SK-N-SH (cell line): ENCODE measurements at regions not wholly inside any gene's neighbourhood (a gene's known extent, or its start where the extent isn't known, plus 50 kb on each side); places are given as distances from the start of the nearest gene placed in this dataset.
"Not testable (repeated sequence)": the region's sequence is repeated elsewhere in the genome, so short reads cannot be mapped to it uniquely, and the experiment has no call there.

Source experiments
- CTCF ChIA-PET: fragments of 300-600, 350-600 bp; formaldehyde crosslinking; extraction: SDS; loops from one replicate; lab custom pipeline; 2021; lab: Yijun Ruan, JAX
- POLR2A ChIA-PET: fragments of 350-600 bp; sonication (Branson Sonifier 250); formaldehyde crosslinking; extraction: SDS; loops from one replicate; lab custom pipeline; 2020; ENCODE audit warnings: antibody characterized with exemption, inconsistent platforms; lab: Yijun Ruan, JAX
- DNase-seq: peaks from one replicate; pipeline ENCODE4 v3.0.0; 2012
- H2AFZ ChIP-seq: fragments of 200-600 bp; sonication (generic); 2 replicates; pipeline ENCODE4 v1.8.1; 2016; ENCODE audit warnings: antibody characterized with exemption, mild to moderate bottlenecking, low read depth
- H3F3A ChIP-seq: fragments of 200-600 bp; sonication (generic); replicated peaks from 2 replicates; pipeline ENCODE3; 2016; ENCODE audit warnings: antibody characterized with exemption, mild to moderate bottlenecking; ENCODE audit not compliant: insufficient read depth
- H3K27ac ChIP-seq, 2 experiments: fragments of 200-500 bp in 1 of 2; fragments of 200-600 bp in 1 of 2; sonication (Bioruptor generic) in 1 of 2; sonication (generic), shearing (Covaris generic) in 1 of 2; 2 replicates each; pipeline versions ENCODE4 v1.5.1 to v1.6.1; 2014 to 2016; ENCODE audit warnings: low read depth in 2 of 2, inconsistent platforms in 1 of 2, low read length in 1 of 2, mild to moderate bottlenecking in 1 of 2, mixed read lengths in 1 of 2
- H3K27me3 ChIP-seq: fragments of 200-600 bp; sonication (generic), shearing (Covaris generic); 2 replicates; pipeline ENCODE4 v1.6.1; 2016; ENCODE audit warnings: mixed run types; ENCODE audit not compliant: insufficient read depth
- H3K36me3 ChIP-seq, 2 experiments: fragments of 200-500 bp in 1 of 2; fragments of 200-600 bp in 1 of 2; sonication (Bioruptor generic) in 1 of 2; sonication (generic) in 1 of 2; replicated peaks in 1 of 2; 2 replicates each; pipeline versions ENCODE3 to v1.5.1; 2014 to 2016; ENCODE audit warnings: low read length in 1 of 2, mild to moderate bottlenecking in 1 of 2; ENCODE audit not compliant: insufficient read depth in 2 of 2, control insufficient read depth in 1 of 2
- H3K4me1 ChIP-seq, 2 experiments: fragments of 200-500 bp in 1 of 2; fragments of 200-600 bp in 1 of 2; sonication (Bioruptor generic) in 1 of 2; sonication (generic), shearing (Covaris generic) in 1 of 2; 2 replicates each; pipeline versions ENCODE4 v1.5.1 to v1.6.1; 2014 to 2016; ENCODE audit warnings: low read depth in 1 of 2, low read length in 1 of 2, mixed run types in 1 of 2; ENCODE audit not compliant: insufficient read depth in 2 of 2, control insufficient read depth in 1 of 2
- H3K4me2 ChIP-seq: fragments of 200-600 bp; sonication (generic), shearing (Covaris generic); 2 replicates; pipeline ENCODE4 v1.6.1; 2017; ENCODE audit warnings: mixed run types
- H3K4me3 ChIP-seq, 2 experiments: fragments of 200-500 bp in 1 of 2; fragments of 200-600 bp in 1 of 2; sonication (Bioruptor generic) in 1 of 2; sonication (generic), shearing (Covaris generic) in 1 of 2; 2 replicates each; pipeline versions ENCODE4 v1.5.1 to v1.8.1; 2014 to 2016; ENCODE audit warnings: low read depth in 2 of 2, inconsistent platforms in 1 of 2, low read length in 1 of 2, mild to moderate bottlenecking in 1 of 2, mixed read lengths in 1 of 2, moderate library complexity in 1 of 2
- H3K79me2 ChIP-seq: fragments of 200-600 bp; sonication (generic); 2 replicates; pipeline ENCODE4 v1.8.1; 2017; ENCODE audit warnings: mild to moderate bottlenecking; ENCODE audit not compliant: insufficient read depth
- H3K9ac ChIP-seq: fragments of 200-600 bp; sonication (generic); 2 replicates; pipeline ENCODE4 v1.6.1; 2017; ENCODE audit warnings: mixed run types
- H3K9me2 ChIP-seq: fragments of 200-600 bp; sonication (generic); 2 replicates; pipeline ENCODE4 v1.6.1; 2017; ENCODE audit warnings: mixed run types
- H3K9me3 ChIP-seq: fragments of 200-600 bp; sonication (generic); 2 replicates; pipeline ENCODE4 v1.6.1; 2017; ENCODE audit warnings: mixed run types, mild to moderate bottlenecking, moderate library complexity
- H4K20me1 ChIP-seq: fragments of 200-600 bp; sonication (generic); 2 replicates; pipeline ENCODE4 v1.6.1; 2017; ENCODE audit warnings: mild to moderate bottlenecking, mixed run types; ENCODE audit not compliant: insufficient read depth
- EP300 ChIP-seq, 2 experiments: IDR thresholded peaks; 2 replicates each; pipeline versions ENCODE4 v1.4.0 to v1.6.1; 2012; ENCODE audit warnings: borderline replicate concordance in 1 of 2, low read depth in 1 of 2, low read length in 1 of 2
- FOSL2 ChIP-seq: IDR thresholded peaks from 2 replicates; pipeline ENCODE4 v1.4.0; 2012; ENCODE audit warnings: low read depth, mild to moderate bottlenecking, moderate library complexity, borderline replicate concordance
- FOXM1 ChIP-seq: IDR thresholded peaks from 2 replicates; pipeline ENCODE4 v1.4.0; 2012; ENCODE audit warnings: low read depth, mild to moderate bottlenecking
- IRF3 ChIP-seq: fragments of 150-350 bp; IDR thresholded peaks from 2 replicates; pipeline ENCODE4 v1.6.1; 2016; ENCODE audit warnings: mild to moderate bottlenecking, low read depth, low read length
- JUND ChIP-seq: IDR thresholded peaks from 2 replicates; pipeline ENCODE4 v1.4.0; 2012
- MEF2A ChIP-seq: IDR thresholded peaks from 2 replicates; pipeline ENCODE4 v1.4.0; 2012; ENCODE audit warnings: low read depth, borderline replicate concordance
- SIN3A ChIP-seq: IDR thresholded peaks from 2 replicates; pipeline ENCODE4 v1.6.1; 2012; ENCODE audit warnings: low read depth, mild to moderate bottlenecking, low read length, moderate library complexity, borderline replicate concordance
- TCF12 ChIP-seq: IDR thresholded peaks from 2 replicates; pipeline ENCODE4 v1.4.0; 2012
- WGBS: methylation state at CpG from one replicate; pipeline ENCODE4 v1.1.6; 2017; ENCODE audit warnings: low lambda C conversion rate; 5-methylcytosine and 5-hydroxymethylcytosine counted together
- TF ChIP-seq, protein P1 (sequence below): IDR thresholded peaks from 2 replicates; pipeline ENCODE4 v1.4.0; 2012; ENCODE audit warnings: low read depth
- TF ChIP-seq, protein P2 (sequence below): IDR thresholded peaks from 2 replicates; pipeline ENCODE4; 2012
- TF ChIP-seq, protein P3 (sequence below): fragments of 200-600 bp; sonication (generic); IDR thresholded peaks from 2 replicates; pipeline ENCODE4 v1.6.1; 2017; ENCODE audit warnings: antibody characterized with exemption, mild to moderate bottlenecking, moderate library complexity
- TF ChIP-seq, protein P4 (sequence below): IDR thresholded peaks from 2 replicates; pipeline ENCODE4 v1.4.0; 2012; ENCODE audit warnings: low read depth, borderline replicate concordance

DNA sequence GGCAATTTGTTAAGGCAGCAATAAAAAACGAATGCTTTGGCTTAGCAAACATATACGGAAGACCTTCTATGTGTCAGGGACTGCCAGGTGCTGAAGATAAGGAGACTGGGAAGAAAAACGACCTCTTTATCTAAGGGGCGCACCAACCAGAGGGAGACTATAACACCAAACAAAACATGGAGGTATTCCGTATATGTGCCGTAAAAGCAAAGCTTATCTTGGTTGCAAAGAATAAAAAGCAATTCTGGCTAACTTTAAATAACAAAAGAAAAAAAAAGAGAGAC lies 167.1 kb upstream of the KCNJ15 start:
- CTCF ChIA-PET, result no interaction called here

DNA sequence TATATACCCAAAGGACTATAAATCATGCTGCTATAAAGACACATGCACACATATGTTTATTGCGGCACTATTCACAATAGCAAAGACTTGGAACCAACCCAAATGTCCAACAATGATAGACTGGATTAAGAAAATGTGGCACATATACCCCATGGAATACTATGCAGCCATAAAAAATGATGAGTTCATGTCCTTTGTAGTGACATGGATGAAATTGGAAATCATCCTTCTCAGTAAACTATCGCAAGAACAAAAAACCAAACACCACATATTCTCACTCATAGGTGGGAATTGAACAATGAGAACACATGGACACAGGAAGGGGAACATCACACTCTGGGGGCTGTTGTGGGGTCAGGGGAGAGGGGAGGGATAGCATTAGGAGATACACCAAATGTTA lies 165.7 kb upstream of the KCNJ15 start:
- 25% methylated on average over 1 of the region's 2 CpGs for WGBS

More for the DNA sequence above, 167.1 kb upstream of the KCNJ15 start:
- Histone ChIP-seq H3F3A (no peaks in the 10 kb centered on the region), H3K9ac (no peak overlapping the region), H3K36me3 (no peaks in the 10 kb centered on the region), H3K79me2 (no peaks in the 10 kb centered on the region), H3K27me3 (no peaks in the 10 kb centered on the region), H3K9me2 (no peaks in the 10 kb centered on the region), H3K4me3 (no peak overlapping the region), H4K20me1 (no peaks in the 10 kb centered on the region), H3K9me3 (no peaks in the 10 kb centered on the region), H2AFZ (no peak overlapping the region), H3K27ac (no peak overlapping the region), H3K4me2 (no peak overlapping the region), H3K4me1 (no peaks in the 10 kb centered on the region)
- DNase-seq, result no peak
- POLR2A ChIA-PET, result no interaction called here
- TF ChIP-seq, protein P1, sequence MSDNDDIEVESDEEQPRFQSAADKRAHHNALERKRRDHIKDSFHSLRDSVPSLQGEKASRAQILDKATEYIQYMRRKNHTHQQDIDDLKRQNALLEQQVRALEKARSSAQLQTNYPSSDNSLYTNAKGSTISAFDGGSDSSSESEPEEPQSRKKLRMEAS, result no peak
- TF ChIP-seq, protein P2, sequence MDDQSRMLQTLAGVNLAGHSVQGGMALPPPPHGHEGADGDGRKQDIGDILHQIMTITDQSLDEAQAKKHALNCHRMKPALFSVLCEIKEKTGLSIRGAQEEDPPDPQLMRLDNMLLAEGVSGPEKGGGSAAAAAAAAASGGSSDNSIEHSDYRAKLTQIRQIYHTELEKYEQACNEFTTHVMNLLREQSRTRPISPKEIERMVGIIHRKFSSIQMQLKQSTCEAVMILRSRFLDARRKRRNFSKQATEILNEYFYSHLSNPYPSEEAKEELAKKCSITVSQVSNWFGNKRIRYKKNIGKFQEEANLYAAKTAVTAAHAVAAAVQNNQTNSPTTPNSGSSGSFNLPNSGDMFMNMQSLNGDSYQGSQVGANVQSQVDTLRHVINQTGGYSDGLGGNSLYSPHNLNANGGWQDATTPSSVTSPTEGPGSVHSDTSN, result no peak
- TF ChIP-seq JUND (no peak), FOSL2 (no peak), FOXM1 (no peak), SIN3A (no peak)
- TF ChIP-seq, protein P3, sequence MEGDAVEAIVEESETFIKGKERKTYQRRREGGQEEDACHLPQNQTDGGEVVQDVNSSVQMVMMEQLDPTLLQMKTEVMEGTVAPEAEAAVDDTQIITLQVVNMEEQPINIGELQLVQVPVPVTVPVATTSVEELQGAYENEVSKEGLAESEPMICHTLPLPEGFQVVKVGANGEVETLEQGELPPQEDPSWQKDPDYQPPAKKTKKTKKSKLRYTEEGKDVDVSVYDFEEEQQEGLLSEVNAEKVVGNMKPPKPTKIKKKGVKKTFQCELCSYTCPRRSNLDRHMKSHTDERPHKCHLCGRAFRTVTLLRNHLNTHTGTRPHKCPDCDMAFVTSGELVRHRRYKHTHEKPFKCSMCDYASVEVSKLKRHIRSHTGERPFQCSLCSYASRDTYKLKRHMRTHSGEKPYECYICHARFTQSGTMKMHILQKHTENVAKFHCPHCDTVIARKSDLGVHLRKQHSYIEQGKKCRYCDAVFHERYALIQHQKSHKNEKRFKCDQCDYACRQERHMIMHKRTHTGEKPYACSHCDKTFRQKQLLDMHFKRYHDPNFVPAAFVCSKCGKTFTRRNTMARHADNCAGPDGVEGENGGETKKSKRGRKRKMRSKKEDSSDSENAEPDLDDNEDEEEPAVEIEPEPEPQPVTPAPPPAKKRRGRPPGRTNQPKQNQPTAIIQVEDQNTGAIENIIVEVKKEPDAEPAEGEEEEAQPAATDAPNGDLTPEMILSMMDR, result no peak
- 38% methylated on average over 6 of the region's 6 CpGs for WGBS

DNA sequence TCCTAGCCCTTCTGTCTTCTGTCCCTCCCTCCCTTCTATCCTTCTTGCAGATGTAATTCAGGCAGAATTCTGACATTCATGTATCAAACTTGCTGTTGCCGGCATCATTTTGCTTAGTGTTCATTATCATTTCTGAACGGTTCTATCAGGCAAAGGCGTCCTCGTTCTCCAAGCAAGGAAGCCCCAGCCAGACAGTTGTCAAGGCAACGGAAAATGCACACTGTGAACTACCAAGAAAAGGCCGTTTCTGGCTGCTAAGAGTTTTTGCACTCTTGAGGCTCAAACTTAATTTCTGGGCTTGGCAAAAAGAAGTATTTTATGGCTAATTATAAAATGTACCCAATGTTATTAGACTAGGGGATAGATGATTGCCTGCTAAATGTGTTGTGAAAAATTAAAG lies 164.7 kb upstream of the KCNJ15 start:
- no peaks in the 10 kb centered on the region for H4K20me1 ChIP-seq

More for the DNA sequence above, 165.7 kb upstream of the KCNJ15 start:
- H2AFZ ChIP-seq, H3K9me3 ChIP-seq, H4K20me1 ChIP-seq, H3K36me3 ChIP-seq, H3K4me2 ChIP-seq, H3K4me1 ChIP-seq, H3K27me3 ChIP-seq, H3K9ac ChIP-seq, CTCF ChIA-PET, H3K27ac ChIP-seq, DNase-seq, H3K9me2 ChIP-seq, POLR2A ChIA-PET, H3F3A ChIP-seq, H3K4me3 ChIP-seq, H3K79me2 ChIP-seq: not testable (repeated sequence)

More for the DNA sequence above, 164.7 kb upstream of the KCNJ15 start:
- no peaks in the 10 kb centered on the region for H3K36me3 ChIP-seq
- no peaks in the 10 kb centered on the region for H3K9me2 ChIP-seq
- no peak overlapping the region for H3K27ac ChIP-seq
- no peaks in the 10 kb centered on the region for H3K4me1 ChIP-seq
- no peak overlapping the region for H3K4me2 ChIP-seq
- DNase-seq, result no peak
- CTCF ChIA-PET, result no interaction called here
- no peak overlapping the region for H2AFZ ChIP-seq
- POLR2A ChIA-PET, result no interaction called here
- H3K79me2 ChIP-seq, result no peaks in the 10 kb centered on the region
- TF ChIP-seq, protein P4, sequence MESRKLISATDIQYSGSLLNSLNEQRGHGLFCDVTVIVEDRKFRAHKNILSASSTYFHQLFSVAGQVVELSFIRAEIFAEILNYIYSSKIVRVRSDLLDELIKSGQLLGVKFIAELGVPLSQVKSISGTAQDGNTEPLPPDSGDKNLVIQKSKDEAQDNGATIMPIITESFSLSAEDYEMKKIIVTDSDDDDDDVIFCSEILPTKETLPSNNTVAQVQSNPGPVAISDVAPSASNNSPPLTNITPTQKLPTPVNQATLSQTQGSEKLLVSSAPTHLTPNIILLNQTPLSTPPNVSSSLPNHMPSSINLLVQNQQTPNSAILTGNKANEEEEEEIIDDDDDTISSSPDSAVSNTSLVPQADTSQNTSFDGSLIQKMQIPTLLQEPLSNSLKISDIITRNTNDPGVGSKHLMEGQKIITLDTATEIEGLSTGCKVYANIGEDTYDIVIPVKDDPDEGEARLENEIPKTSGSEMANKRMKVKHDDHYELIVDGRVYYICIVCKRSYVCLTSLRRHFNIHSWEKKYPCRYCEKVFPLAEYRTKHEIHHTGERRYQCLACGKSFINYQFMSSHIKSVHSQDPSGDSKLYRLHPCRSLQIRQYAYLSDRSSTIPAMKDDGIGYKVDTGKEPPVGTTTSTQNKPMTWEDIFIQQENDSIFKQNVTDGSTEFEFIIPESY, result no peak
- TF ChIP-seq EP300 (IDR thresholded peaks at IDR 0.05; ENCODE audit: borderline replicate concordance in 1 of 2, low read depth in 1 of 2, low read length in 1 of 2), result no peak
- no peak for TF ChIP-seq MEF2A
- TF ChIP-seq IRF3, result no peak
- no peak for TF ChIP-seq FOXM1
- TF ChIP-seq TCF12, result no peak
- no peak overlapping the region for H3K4me3 ChIP-seq
- H3K27me3 ChIP-seq, result no peaks in the 10 kb centered on the region
- 10% methylated on average over 6 of the region's 6 CpGs for WGBS
- no peak overlapping the region for H3K9ac ChIP-seq
- no peaks in the 10 kb centered on the region for H3F3A ChIP-seq
- no peaks in the 10 kb centered on the region for H3K9me3 ChIP-seq
